HG03457 (cell line): ENCODE measurements at regions not wholly inside any gene's neighbourhood (a gene's known extent, or its start where the extent isn't known, plus 50 kb on each side); places are given as distances from the start of the nearest gene placed in this dataset.

Source experiments
- ATAC-seq: cut with Tn5 transposase; IDR thresholded peaks from one replicate; pipeline ENCODE4 v1.9.1; 2021; ENCODE audit warnings: moderate number of reproducible peaks; ENCODE audit not compliant: unreplicated experiment

DNA sequence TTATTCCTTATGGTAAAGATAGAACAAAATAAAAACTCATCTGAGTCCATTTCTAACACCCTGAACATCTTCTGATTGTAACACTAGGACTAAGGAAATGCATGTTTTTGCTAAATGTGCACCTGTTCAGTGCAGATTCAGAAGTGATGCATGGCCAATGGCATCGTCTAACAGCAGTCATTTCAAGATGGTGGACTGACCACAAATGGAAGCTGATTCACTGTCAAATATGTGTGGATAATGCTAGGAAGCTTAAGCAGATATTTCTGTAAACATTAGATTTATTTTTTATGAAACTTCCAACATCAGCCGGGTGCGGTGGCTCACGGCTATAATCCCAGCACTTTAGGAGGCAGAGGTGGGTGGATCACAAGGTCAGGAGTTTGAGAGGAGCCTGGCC is 394.8 kb downstream of the SAMD5 start:
- ATAC-seq, result no peak

DNA sequence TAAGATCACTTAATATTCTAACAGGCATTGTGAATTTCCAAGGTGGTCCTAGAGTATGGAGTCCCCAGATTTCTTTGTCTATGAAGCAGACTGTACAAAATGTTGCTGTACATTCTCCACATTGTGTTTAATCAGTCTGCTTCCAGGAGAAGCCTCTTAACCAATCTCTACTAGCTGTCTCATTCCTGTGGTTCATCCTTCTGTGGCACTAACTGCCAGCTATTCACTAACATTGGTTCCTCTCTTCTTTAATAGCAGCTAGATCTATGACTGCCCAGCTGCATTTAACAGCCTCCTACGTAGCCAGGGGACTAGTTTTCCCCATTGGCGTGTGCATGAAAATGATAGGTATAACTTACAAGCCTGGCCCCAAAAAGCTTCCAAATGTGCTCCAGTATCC is 395.4 kb downstream of the SAMD5 start:
- no peak for ATAC-seq

DNA sequence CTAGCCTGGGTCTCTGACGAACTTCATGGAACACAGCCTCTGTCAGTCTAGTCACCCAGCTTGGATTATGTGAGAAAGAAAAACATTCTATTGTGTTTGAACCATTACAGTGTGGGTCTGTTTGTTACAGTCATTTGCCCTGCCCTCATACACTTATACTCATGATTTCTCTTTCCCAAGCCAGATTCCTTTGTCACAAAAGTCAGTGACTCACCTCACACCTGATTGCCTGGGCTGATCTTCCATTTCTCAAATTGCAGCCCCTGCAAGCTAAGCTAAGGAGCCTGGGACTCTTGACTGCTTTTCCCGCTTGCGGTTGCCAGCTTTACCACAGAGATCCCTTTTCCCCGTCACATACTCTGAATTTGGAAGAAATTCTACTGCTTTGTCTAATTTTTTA is 395.9 kb downstream of the SAMD5 start:
- no peak for ATAC-seq

DNA sequence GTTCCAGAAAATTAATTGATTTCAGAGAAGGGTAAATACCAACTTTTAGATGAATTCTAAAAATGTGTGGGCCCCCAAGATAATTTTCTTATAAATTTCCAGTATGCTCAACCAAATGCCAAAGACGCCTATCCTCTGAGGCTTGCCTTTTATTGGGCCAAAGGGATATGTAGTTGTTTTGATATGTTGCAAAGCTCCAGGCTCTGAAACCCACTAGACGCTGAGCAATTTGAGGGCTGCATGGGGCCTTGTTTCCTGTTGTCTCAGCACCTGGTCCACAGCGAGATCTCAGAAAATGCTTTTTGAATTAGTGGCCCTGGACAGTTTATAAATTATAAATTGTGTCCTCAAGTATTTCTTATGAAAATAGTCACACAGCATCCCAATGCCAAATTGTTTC is 397.2 kb downstream of the SAMD5 start:
- no peak for ATAC-seq

DNA sequence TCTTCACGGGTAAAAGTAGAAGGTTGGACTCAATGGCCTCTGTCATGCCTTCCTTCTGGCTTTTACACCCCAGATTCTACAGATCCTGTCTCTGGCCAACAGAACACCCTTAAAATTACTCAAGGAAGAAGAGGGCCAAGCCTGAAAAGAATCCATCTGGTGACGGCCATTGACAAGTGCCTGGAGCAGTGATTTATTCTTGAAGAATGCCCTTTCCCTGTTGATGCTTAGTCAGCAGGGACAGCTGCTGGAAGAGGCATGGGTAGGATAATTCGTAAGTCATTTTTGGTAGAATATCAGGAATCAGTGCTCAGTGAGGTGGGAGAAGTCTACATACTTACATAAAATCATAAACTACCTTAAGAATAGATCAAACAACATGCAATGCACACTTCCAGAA is 397.9 kb downstream of the SAMD5 start:
- no peak for ATAC-seq

DNA sequence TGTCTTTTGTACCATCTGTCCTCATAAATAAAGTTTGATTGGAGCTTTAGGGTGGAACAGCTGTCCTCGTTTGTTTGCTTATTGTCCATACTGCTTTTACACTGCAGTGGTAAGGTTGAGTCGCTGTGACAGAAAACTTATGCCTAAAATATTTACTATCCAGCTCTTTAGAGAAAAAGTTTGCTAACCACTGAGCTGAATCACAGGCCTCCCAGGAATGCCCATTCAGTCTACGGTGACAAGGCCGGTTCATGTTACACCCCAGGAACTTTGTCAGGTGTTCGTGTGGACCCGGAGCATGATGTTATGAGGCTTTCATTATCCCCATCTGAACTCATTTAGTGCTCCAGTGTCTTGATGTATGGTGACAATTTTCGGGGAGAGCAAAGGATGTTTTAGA is 401.1 kb downstream of the SAMD5 start:
- ATAC-seq, result no peak

DNA sequence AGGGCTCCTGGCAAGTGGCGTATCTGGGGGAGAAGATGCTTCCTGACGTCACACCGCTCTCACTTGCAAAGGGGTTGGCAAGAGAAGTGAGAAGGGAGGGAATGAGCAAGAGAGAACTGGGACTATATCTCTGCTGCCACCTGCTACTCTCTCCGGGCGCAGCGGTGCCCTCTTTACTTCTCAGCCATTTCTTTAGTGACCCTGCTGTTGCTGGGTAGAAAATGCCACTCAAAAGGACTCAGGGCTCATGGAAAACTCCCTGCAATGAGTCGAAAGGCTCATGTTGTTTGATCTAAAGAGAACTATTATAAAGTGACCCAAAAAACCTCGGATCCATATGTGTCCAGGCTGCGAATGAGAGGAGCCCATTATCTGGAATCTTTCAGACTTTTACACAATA is 401.8 kb downstream of the SAMD5 start:
- ATAC-seq, result no peak

DNA sequence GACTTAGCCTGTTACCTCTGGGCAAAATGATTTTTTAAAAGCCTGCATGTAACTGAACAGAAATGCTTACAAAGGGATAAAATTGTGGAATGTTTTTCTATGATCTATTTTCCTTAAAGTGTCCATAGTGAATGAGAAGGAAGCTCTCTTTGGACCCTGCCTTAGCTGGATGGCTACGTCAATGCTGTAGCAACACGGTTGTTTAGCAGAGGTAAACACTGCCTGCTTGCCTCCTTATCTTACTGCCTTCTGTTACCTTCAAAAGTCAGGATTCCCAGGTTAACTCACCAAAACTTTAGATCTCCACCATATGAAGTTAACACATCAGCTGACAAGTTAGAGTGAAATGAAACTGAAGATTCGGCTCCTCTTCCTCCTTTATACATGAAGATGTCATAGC is 402.6 kb downstream of the SAMD5 start:
- no peak for ATAC-seq

DNA sequence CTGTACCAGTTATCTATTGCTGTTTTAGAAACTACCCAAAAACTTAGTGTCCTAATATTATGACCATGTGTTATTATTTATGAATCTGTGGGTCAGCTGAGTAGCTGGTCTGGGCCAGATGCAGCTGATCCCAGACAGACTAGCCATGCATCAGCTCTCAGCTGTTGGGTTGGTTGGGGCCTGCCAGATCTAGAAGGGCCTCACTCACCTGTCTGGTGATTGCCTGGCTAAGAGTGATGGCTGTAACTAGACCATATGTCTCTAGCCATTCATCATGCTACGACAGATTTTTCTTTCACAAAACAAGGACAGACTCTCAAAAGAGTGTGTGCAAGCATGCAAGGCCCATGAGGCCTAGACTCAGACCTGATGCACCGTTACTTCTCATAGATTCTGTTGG is 403.2 kb downstream of the SAMD5 start:
- no peak for ATAC-seq

DNA sequence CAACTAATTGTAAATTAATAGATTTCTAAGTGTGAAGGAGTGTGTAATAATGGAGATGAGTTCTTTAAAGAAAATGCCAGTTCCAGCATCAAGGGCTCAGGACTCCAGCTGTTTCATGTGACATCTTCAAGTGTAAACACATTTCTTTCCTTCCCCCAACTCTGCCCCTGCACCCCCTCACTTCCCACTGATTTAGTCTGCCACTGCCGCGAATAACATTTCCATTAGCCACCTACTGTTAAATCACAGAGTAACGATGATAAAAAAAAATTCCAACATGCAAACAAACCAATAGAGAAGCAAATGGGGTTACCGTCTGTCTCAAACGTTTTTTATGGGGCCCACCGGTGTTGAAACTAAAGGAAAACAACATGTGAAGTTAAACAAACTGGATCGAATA is 414.3 kb downstream of the SAMD5 start:
- no peak for ATAC-seq

DNA sequence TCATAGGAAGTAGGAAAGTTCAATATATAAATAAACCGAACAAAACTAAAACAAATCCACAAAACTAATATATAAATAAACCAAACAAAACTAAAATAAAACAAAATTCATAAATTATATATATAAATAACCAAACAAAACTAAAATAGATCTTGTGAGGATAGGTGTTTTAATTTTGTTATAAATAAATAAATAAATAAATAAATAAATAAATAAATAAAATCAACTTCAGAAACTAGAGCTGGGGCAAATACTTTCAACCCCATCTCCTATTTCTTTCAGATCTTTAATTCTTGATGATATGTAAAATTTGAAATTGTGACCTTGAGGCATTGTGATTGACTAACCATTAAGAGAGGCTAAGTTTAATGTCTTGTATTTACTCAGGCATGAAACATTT is 416.1 kb downstream of the SAMD5 start:
- ATAC-seq, result no peak

DNA sequence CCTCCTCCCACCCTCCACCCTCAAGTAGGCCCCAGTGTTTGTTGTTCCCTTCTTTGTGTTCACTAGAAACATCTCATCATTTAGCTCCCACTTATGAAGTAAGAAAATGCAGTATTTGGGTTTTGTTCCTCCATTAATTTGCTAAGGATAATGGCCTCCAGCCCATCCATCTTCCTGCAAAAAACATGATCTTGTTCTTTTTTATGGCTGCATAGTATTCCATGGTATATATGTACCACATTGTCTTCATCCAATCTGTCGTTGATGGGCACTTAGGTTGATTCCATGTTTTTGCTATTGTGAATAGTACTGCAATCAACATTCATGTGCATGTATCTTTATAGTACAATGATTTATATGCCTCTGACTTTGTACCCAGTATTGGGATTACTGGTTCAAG is 416.8 kb upstream of the SASH1 start:
- no peak for ATAC-seq

DNA sequence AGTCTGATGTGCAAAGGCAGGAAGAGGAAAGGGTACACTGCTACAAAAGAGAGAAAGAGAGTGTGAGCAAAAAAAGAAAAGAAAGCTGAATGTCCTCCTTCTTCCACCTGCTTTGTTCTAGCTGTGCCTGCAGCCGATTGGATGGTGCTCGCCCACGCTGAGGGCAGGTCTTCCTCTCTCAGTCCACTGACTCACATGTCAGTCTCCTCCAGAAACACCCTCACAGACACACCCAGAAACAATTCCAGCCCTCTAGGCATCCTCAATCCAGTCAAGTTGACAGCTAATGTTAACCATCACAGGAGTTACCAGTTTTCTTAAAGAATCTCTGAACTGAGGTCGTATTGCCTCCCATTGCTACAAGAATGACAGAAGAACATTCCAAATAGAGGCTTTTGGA is 411.9 kb upstream of the SASH1 start:
- no peak for ATAC-seq

DNA sequence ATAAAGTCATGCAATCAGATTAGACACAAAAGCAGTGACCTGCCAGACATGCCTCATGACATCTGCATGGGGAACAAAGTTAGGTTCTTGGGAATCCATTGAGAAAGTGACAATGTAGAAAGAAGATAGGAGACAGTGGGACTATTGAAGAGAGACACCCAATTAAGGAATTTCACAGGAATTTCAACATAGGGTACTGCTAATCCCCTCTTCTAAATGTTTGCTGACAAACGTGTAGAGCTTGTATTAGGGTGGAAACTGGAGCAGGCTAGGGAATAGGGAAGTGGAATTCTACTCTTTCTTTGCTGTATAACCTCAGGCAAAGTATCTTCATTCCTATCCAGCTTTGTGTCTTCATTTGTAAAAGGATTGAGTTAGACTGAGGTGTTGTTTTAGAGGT is 409.4 kb upstream of the SASH1 start:
- no peak for ATAC-seq

DNA sequence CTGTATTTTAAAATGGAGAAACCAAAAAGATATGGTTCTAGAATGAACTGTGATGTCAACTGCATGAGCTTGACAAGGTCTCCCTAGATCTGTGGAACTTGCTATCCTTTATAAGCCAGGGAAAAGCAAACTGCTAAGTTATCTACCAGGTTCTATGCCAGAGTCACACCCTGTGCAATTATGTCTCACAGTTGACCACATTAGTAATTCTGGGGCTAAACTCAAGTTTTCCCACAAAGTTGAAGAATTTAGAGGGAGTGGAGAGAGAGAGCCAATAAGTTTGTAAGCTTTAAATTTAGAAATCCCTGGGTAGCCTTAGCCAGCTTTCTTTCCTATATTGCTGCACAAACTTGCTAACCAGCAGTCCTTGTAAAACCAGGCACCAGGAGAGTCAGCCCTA is 407.0 kb upstream of the SASH1 start:
- no peak for ATAC-seq

DNA sequence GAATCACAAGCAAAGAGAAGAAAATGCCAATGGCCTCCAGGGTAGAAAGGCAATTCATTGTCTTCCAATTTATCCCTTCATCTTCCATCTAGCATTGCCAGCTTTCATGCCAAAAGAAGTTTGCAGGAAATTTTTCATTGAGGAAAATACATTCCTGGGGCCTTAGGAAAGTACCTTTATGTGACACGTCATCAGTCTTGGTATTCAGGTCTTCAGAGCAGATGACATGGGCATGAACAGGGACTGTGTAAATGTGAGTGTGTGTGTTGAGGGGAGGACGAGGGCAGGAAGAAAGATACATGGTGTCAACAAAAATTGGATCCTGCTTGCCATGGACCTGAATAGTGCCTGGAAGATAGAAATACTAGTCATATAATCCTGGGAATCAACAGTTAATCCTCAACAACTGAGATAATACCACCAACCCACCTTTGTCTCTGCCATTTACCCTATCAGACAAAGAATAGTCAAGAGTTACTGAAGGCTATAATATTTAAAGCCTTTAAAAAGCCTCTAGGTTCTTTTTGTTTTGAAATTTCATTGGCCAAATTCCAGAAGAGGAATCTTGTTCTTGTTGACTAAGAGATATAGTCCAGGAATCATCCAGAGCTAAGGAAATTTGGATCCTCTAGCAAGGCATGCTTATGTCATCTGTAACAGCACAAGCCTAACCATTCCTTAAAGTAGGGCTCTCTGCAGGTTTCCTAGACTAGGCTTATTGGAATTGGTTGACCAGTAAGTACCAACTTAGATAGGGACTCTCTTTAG is 405.8 kb upstream of the SASH1 start:
- ATAC-seq, result no peak

DNA sequence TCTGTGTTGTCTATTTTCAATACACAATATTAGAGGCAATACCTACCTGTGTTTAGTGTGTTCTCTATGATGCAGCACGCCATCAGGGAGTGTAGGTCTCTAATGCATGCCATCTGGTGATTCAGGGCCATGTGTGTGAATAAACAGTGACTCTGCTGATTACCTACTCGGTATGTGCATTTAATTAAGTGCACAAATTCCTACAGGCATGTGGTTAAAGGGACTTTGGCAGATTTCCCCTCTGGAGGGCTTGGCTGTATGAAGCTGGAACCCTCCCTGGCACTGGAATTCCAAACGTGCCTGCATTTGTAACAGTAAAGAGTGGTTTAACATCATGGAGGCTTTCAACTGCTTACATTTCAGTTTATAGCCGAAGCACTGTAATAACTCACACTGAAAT is 401.5 kb upstream of the SASH1 start:
- no peak for ATAC-seq

DNA sequence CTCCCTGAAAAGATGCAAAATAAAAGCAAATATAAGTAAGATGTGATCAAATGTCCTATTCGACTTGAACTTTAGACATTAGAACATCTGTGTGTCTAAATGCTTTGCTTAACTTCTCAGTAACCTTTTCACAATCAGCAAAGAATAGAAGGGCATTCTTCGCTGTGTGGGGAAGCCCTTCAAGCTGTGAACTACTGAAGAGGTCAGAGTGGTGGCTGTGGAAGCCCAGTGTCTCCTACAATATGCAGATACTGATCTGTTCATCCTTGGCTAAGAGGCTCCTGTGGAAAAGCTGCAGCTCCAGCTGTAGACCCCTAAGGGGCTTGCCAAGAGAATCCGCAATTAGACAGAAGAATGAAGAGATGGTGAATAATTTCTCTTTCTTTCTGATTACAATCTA is 400.3 kb upstream of the SASH1 start:
- no peak for ATAC-seq

DNA sequence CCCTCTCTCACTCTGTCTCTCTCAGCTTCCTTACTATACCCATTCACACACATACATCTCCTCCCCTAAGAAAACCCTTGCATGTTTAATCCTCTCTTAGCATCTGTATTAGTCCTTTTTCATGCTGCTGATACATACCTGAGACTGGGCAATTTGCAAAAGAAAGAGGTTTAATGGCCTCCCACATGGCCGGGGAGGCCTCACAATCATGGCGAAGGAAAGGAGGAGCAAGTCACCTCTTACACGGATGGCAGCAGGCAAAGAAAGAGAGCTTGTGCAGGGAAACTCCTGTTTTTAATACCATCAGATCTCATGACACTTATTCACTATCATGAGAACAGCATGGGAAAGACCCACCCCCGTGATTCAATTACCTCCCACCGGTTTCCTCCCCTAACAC is 398.5 kb upstream of the SASH1 start:
- no peak for ATAC-seq

DNA sequence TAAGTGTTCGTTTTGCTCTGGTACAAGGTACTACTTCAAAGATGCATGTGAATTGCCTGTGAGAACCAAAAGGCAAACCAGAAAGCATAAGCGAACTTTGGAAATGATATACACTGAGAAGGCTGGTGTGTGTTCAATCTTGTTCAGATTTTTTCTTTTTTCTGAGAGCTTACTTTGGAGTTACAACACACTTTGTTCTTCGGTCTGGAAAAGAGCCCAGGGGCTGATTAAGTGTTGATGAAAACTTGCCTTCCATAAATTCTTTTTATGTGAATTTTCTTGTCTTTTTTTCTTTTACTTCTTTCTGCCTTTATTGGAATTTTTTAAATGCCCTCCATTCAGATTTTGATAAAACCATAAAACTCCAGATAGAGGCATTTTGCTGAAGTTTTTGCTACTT is 395.1 kb upstream of the SASH1 start:
- ATAC-seq, result no peak

DNA sequence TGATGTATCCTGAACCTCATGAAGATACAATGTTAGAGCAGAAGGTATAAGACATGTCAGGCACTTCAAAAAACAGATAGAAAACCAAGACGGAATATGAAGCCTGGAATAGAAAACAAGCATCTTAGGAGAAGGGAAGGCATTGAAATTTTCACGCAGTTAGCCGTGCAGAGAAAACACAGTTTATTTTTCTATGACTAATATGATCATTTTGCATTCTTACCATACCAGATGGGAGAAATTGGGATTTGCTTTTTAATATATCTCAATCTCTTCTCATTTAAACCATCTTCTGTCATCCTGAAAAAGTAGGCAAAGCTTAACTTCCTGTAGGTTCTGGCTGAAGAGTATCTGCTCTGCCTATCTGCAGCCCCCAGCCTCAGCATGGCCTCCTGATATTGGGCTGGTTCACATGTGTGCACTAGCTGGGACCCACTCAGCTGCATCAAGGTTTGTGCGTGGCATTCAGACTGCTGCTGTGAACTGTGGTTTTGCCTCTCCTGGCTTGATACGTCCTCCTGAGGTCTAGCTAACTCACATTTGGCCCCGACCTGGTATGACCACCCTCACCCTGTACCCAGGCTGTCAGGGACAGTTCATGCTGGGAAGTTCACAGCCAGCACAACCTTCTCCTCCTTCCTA is 392.5 kb upstream of the SASH1 start:
- no peak for ATAC-seq

DNA sequence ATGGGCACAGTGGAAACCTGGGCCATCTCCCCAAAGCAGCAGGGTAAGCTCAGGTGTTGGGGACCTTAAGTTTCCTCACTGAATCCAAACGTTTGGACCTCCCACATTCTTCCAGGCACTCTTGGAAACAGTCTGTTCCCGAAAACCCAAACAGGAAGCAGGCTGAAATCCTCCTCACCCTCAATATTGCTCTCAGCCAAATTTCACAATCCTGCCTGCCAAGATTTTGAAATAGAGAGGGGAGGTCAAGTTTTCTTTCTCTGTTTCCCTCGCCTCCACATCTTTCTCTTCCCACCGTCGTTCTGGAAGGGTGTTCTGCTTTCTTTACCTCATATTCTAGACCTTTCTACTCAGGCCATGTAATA is 392.0 kb upstream of the SASH1 start:
- ATAC-seq, result no peak

DNA sequence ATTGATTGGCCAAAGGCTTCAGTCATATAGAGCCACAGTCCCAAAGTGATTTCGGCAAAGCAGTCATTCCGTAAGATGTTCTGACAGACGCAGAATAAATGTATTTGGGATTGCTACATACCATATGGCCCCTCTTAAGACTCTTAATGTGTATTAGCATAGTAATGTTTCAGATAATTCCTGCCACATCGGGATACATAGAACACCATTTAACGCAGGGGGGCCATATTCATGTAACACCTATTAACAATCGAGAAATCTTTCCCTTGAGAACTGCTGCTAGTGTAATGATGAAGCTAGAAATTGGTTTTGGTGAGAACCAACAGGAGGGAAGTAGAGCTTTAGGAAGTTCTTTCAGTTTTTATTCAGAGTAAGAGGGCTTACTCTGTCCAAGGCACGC is 390.9 kb upstream of the SASH1 start:
- no peak for ATAC-seq
